CD4-positive, alpha-beta T cell treated with Interleukin-10 for 1 hour (primary cell): ENCODE measurements at regions not wholly inside any gene's neighbourhood (a gene's known extent, or its start where the extent isn't known, plus 50 kb on each side); places are given as distances from the start of the nearest gene placed in this dataset.
"Not testable (repeated sequence)": the region's sequence is repeated elsewhere in the genome, so short reads cannot be mapped to it uniquely, and the experiment has no call there.

Experiments used
- DNase-seq: peaks from one replicate; pipeline ENCODE4 v3.0.0-alpha.2; 2020

- no peak for DNase-seq
Observed at GRCh38 chr5:118156181-118156580, 832.2 kb downstream of the DTWD2 start.

GRCh38 chr5:118146824-118147223 lies 841.5 kb downstream of the DTWD2 start:
- DNase-seq = no peak

GRCh38 chr5:118144540-118144939 lies 843.8 kb downstream of the DTWD2 start:
- no peak for DNase-seq

DNA sequence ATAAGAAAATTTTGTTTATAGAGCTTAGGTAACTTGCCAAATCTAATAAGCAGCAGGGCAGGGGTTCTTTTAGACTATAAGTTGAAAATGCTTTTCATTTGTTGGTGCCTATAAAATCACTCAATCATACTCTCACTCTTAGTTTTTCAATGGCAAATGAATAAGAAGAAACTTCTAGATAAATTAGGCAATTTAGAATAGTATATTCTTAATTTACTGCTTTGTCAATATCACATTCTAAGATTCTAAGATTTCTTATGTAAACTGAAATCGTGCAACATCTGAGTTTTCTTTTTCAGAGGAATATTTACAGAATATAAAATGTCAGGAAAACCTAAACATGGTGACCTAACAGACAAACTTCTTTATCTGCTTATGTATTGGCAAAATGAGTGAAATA lies 849.0 kb downstream of the DTWD2 start:
- no peak for DNase-seq

DNA sequence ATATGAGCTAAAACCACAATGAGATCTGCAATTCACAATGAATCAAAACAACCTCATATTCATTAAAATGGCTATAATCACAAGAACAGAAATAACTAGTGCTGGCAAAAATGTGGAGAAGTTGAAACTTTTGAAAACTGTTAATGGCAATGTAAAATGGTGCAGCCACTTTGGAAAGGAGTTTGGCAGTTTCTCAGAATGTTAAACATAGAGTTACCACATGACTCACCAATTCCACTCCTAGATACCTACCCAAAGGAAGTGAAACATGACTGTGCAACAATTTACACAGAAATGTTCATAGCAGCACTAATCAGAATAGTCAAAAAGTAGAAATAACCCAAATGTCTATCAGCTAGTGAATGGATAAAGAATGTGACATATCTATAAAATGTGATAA lies 862.2 kb downstream of the DTWD2 start:
- no peak for DNase-seq

GRCh38 chr5:118125687-118126086 lies 862.7 kb downstream of the DTWD2 start:
- DNase-seq = no peak

GRCh38 chr5:118121258-118121657 lies 867.1 kb downstream of the DTWD2 start:
- DNase-seq = no peak

GRCh38 chr5:118115791-118116190 lies 872.6 kb downstream of the DTWD2 start:
- no peak for DNase-seq

- no peak for DNase-seq
Observed at GRCh38 chr5:118111956-118112355, 876.4 kb downstream of the DTWD2 start.

- not testable (repeated sequence) for DNase-seq
Observed at GRCh38 chr5:118107246-118107645, 881.1 kb downstream of the DTWD2 start.

GRCh38 chr5:118098716-118099115 lies 889.6 kb downstream of the DTWD2 start:
- DNase-seq = no peak

DNA sequence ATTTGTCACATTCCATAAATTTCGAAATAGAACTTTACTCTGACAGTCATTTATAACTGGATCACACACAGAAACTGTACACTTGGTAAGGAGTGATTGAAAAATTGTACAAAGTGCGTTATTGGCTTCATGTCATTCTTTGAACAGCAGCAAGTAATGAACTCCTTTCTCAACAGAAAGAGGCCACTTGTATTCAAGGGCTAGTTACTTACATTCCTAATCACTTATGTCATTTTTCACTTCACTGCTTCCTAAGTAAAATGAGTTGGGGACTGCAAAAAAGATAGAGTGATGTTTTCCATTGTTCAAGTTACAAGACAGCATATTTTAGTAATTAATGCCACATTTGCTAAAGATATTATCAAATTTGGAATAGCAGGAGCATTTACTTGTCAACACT lies 893.2 kb downstream of the DTWD2 start:
- DNase-seq = no peak

DNA sequence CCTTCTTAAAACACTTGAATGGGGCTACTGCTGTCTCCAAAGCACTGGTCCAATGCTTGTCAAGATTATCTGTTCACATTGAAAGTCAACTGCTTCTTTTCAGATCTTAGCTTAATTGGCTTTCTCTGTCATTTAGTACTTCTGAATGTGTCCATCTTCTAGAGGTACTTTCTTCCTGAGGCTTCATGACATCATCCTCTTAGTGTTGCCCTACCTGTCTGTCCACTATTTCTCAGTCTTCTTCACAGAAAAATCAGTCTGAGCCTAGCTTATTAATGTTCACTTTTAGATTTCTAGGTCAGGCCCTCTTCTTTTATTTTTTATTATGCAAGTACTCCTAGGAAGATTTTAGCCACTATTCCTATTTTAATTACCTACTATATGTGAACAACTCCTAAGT lies 899.9 kb downstream of the DTWD2 start:
- no peak for DNase-seq

DNA sequence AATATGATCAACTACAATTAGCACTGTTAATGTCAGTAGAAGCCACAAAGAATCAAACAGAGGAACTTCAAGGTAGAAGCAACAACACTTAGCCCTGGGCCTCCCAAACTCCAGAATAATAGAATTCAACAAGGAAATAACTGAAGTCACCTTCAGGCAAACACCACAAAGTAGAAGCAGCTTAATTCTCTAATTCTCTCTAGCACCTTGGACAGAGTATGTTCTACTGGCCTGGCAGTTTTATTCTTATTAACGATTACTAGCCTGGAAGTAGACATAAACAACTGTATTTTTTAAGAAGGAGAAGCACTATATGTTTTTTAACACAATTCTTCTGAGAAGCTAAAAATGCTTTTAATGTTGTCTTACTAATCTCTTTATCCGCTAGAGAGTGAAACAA lies 911.9 kb downstream of the DTWD2 start:
- DNase-seq = no peak

DNA sequence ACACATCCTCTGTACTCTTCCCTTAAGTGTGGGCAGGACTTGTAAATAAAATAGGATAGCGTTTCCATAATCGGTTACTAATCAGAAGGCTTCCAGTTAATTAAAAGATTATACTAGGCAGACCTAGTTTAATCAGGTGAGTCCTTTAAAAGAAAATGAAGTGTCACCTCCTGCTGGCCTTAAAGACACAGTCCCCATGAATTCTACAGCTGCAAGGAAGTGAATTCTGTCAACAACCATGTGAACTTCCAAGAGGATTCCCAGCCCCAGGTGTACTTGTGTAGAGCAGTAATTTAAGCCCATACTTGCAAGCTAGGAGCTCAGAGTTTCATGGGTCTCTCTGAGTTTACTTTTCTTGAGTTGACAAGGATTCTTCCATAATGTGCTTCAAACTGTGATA lies 918.3 kb downstream of the DTWD2 start:
- DNase-seq = no peak

- no peak for DNase-seq
Observed at GRCh38 chr5:118069452-118069851, 918.9 kb downstream of the DTWD2 start.

DNA sequence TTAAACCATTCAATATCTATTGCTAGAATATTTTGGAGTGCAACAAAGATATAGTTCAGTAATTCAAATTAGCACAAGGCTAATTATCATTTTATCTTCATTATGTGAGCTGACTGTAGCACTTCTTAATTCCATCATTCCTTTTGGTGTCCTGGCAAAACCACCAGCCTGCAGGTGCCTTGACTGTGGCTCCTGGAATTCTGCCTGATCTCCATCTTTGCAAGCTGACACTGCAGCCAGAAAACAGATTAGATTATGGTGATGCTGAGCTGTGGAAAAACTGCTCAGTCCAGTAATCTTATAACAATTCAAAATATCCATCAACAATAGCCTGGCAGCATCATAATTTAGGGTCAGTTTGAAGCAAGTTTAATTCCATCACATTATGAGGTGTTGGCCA lies 919.5 kb downstream of the DTWD2 start:
- DNase-seq = no peak

GRCh38 chr5:118063836-118064235 lies 924.5 kb downstream of the DTWD2 start:
- not testable (repeated sequence) for DNase-seq

GRCh38 chr5:118060833-118061232 lies 927.5 kb downstream of the DTWD2 start:
- DNase-seq = no peak

GRCh38 chr5:118052503-118052902 lies 935.8 kb downstream of the DTWD2 start:
- no peak for DNase-seq

GRCh38 chr5:118044169-118044568 lies 944.2 kb downstream of the DTWD2 start:
- no peak for DNase-seq

DNA sequence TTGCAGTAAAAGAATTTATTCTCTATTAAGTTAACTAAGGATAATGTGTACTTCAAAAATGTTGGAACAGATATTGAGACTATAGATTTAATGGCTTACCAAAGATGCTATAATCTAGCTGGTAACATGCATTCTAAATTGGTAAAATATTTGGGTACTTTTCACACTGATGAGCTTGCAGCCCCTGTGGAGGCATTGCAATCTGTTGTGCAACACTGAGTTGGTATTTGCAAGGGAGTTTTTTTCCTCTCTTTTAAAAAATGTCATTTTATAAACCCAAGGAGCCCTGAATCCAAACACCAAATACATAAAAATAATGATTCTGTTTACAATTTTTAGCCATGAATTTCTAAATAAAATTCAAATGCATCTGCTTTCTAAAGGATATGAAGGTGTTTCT lies 944.8 kb downstream of the DTWD2 start:
- no peak for DNase-seq

- no peak for DNase-seq
Observed at GRCh38 chr5:118042076-118042475, 946.3 kb downstream of the DTWD2 start.

- DNase-seq = no peak
Observed at GRCh38 chr5:118040496-118040895, 947.9 kb downstream of the DTWD2 start.

GRCh38 chr5:118033686-118034338 lies 954.5 kb downstream of the DTWD2 start:
- no peak for DNase-seq

DNA sequence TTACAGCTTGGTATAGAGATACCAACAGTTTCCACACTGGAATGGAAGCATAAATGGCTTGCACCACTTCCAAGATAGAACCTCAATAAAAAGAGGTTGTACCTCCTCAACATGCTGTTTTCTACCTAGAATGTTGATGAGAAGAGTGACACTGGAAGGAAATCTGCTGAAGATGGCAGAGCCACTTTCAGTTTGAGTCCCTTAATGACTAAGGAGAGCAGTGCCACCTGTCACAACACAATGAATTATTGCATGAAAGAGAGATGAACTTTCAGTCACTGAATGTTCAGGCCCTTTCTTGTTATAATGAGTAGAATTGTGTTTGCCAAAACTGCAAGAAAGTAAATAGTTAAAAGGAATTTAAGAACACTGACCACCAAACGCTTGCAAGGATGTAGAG lies 958.5 kb downstream of the DTWD2 start:
- DNase-seq = no peak
